ENCODE measurements at regions not wholly inside any gene's neighbourhood (a gene's known extent, or its start where the extent isn't known, plus 50 kb on each side); places are given as distances from the start of the nearest gene placed in this dataset.

GRCh38 chr4:163955288-163955687 lies 460.8 kb downstream of the TMA16 start:
- no peak overlapping the region for H3K4me2 ChIP-seq (replicated peaks; ENCODE audit: extremely low read depth, low read length, poor library complexity, severe bottlenecking)
- 87% methylated on average over 4 of the region's 4 CpGs for WGBS (ENCODE audit: insufficient coverage)
- peaks cover 0 to 2% (median 0%) of the 10 kb centered on the region in 7 donors for H3K9me3 Mint-ChIP-seq
- no peaks in the 10 kb centered on the region for H3K4me1 ChIP-seq (ENCODE audit: control insufficient read depth in 1 of 2, insufficient read depth in 2 of 2, low read length in 2 of 2)
- no peak overlapping the region for H3K27ac ChIP-seq (ENCODE audit: low read depth in 1 of 2, low read length in 2 of 2)
- no peak for TF ChIP-seq CTCF (IDR thresholded peaks at IDR 0.05)
- H3K4me1 Mint-ChIP-seq: no peaks in the 10 kb centered on the region
- H3K27me3 ChIP-seq (ENCODE audit: control insufficient read depth in 2 of 2, insufficient read depth in 2 of 2, low read length in 2 of 2): no peaks in the 10 kb centered on the region
- peaks cover 0 to 3% of the 10 kb centered on the region in 2 donors for H3K9me3 ChIP-seq (replicated peaks in 1 of 2; ENCODE audit: control insufficient read depth in 1 of 2, insufficient read depth in 1 of 2, low read length in 2 of 2)
- no peak overlapping the region for H2AFZ ChIP-seq (ENCODE audit: insufficient read depth, low read depth, low read length, poor library complexity, severe bottlenecking)
- H3K36me3 ChIP-seq (replicated peaks in 1 of 2; ENCODE audit: control insufficient read depth in 1 of 2, insufficient read depth in 2 of 2, low read length in 2 of 2): no peaks in the 10 kb centered on the region
- no peak overlapping the region for H3K4me3 ChIP-seq (replicated peaks in 1 of 3; ENCODE audit: low read depth in 2 of 3, low read length in 3 of 3)
- H4K20me1 ChIP-seq (ENCODE audit: insufficient read depth, low read length): no peaks in the 10 kb centered on the region
- H3K27ac Mint-ChIP-seq: no peak overlapping the region
- no peak overlapping the region for H3K4me3 Mint-ChIP-seq
- H3K36me3 Mint-ChIP-seq: no peaks in the 10 kb centered on the region
- DNase-seq: no peak
- H3K79me2 ChIP-seq (ENCODE audit: insufficient read depth, low read length): no peaks in the 10 kb centered on the region
- intact Hi-C loops (cut with micrococcal nuclease): no loop called here
- no peak overlapping the region for H3K9ac ChIP-seq (ENCODE audit: insufficient read depth, low read length, poor library complexity, severe bottlenecking)
- no peaks in the 10 kb centered on the region for H3K27me3 Mint-ChIP-seq (ENCODE audit: low read depth in 3 of 3)

- H3K4me1 Mint-ChIP-seq: no peaks in the 10 kb centered on the region
- H3K9me3 Mint-ChIP-seq: no peaks in the 10 kb centered on the region
- H3K4me3 Mint-ChIP-seq: no peak overlapping the region
- no peak for DNase-seq
- H3K36me3 ChIP-seq (replicated peaks in 1 of 2; ENCODE audit: control insufficient read depth in 1 of 2, insufficient read depth in 2 of 2, low read length in 2 of 2): no peaks in the 10 kb centered on the region
- no peaks in the 10 kb centered on the region for H3K27me3 ChIP-seq (ENCODE audit: control insufficient read depth in 2 of 2, insufficient read depth in 2 of 2, low read length in 2 of 2)
- no peaks in the 10 kb centered on the region for H3K9me3 ChIP-seq (replicated peaks in 1 of 2; ENCODE audit: control insufficient read depth in 1 of 2, insufficient read depth in 1 of 2, low read length in 2 of 2)
- no peak overlapping the region for H3K4me3 ChIP-seq (replicated peaks in 1 of 3; ENCODE audit: low read depth in 2 of 3, low read length in 3 of 3)
- no peak overlapping the region for H3K27ac Mint-ChIP-seq
- no peak for TF ChIP-seq CTCF (IDR thresholded peaks at IDR 0.05)
- H4K20me1 ChIP-seq (ENCODE audit: insufficient read depth, low read length): no peaks in the 10 kb centered on the region
- no CpG with 5 or more reads among the region's 2 CpGs for WGBS (ENCODE audit: insufficient coverage)
- no peaks in the 10 kb centered on the region for H3K4me1 ChIP-seq (ENCODE audit: control insufficient read depth in 1 of 2, insufficient read depth in 2 of 2, low read length in 2 of 2)
- H2AFZ ChIP-seq (ENCODE audit: insufficient read depth, low read depth, low read length, poor library complexity, severe bottlenecking): no peak overlapping the region
- intact Hi-C loops (cut with micrococcal nuclease): no loop called here
- H3K79me2 ChIP-seq (ENCODE audit: insufficient read depth, low read length): no peaks in the 10 kb centered on the region
- no peak overlapping the region for H3K9ac ChIP-seq (ENCODE audit: insufficient read depth, low read length, poor library complexity, severe bottlenecking)
- H3K36me3 Mint-ChIP-seq: no peaks in the 10 kb centered on the region
- no peaks in the 10 kb centered on the region for H3K27me3 Mint-ChIP-seq (ENCODE audit: low read depth in 3 of 3)
- no peak overlapping the region for H3K27ac ChIP-seq (ENCODE audit: low read depth in 1 of 2, low read length in 2 of 2)
- H3K4me2 ChIP-seq (replicated peaks; ENCODE audit: extremely low read depth, low read length, poor library complexity, severe bottlenecking): no peak overlapping the region
These were observed 464.3 kb downstream of the TMA16 start for GRCh38 chr4:163958751-163959150.

Measured in CD14-positive monocyte (primary cell).